Neuronal stem cell (in vitro differentiated cells): ENCODE measurements at regions not wholly inside any gene's neighbourhood (a gene's known extent, or its start where the extent isn't known, plus 50 kb on each side); places are given as distances from the start of the nearest gene placed in this dataset.
A peak's percentile ranks its signal among the peaks of the same experiment; 100 is the strongest.

ENCODE experiments used
- DNase-seq: peaks from one replicate; pipeline ENCODE4 v3.0.0-alpha.2; 2013; ENCODE audit warnings: low spot score
- H2AFZ ChIP-seq: one replicate; pipeline ENCODE4 v1.6.1; 2013; ENCODE audit warnings: mild to moderate bottlenecking, low read length, inconsistent platforms
- H2AK5ac ChIP-seq: 2 replicates; pipeline ENCODE4 v1.6.1; 2013; ENCODE audit warnings: low read depth, mild to moderate bottlenecking, inconsistent platforms, low read length, moderate library complexity, mixed read lengths
- H2BK120ac ChIP-seq: 2 replicates; pipeline ENCODE4 v1.6.1; 2013; ENCODE audit warnings: low read depth, mild to moderate bottlenecking, inconsistent platforms, low read length, moderate library complexity, mixed read lengths
- H2BK12ac ChIP-seq: one replicate; pipeline ENCODE4 v1.6.1; 2013; ENCODE audit warnings: low read length, inconsistent platforms
- H2BK15ac ChIP-seq: 2 replicates; pipeline ENCODE4 v1.6.1; 2013; ENCODE audit warnings: mild to moderate bottlenecking, low read length, inconsistent platforms, mixed read lengths
- H2BK5ac ChIP-seq: one replicate; pipeline ENCODE4 v1.6.1; 2013; ENCODE audit warnings: inconsistent platforms, mild to moderate bottlenecking, low read length, moderate library complexity
- H3K14ac ChIP-seq: one replicate; pipeline ENCODE4 v1.6.1; 2013; ENCODE audit warnings: low read length, inconsistent platforms
- H3K18ac ChIP-seq: 2 replicates; pipeline ENCODE4 v1.6.1; 2013; ENCODE audit warnings: low read length, inconsistent platforms
- H3K23ac ChIP-seq: 2 replicates; pipeline ENCODE4 v1.6.1; 2013; ENCODE audit warnings: low read depth, mild to moderate bottlenecking, mixed read lengths, low read length, inconsistent platforms; ENCODE audit not compliant: poor library complexity
- H3K27ac ChIP-seq: replicated peaks from 3 replicates; pipeline ENCODE4 v1.5.1; 2013; ENCODE audit warnings: low read length, inconsistent platforms
- H3K27me3 ChIP-seq, 3 experiments: 2 replicates each; pipeline ENCODE4 v1.6.1; 2013; ENCODE audit warnings: low read length in 3 of 3, mild to moderate bottlenecking in 2 of 3, inconsistent platforms in 1 of 3, low read depth in 1 of 3, mixed read lengths in 1 of 3, moderate library complexity in 1 of 3; ENCODE audit not compliant: control insufficient read depth in 3 of 3, insufficient read depth in 3 of 3
- H3K36me3 ChIP-seq, 2 donors: replicated peaks in 1 of 2; 2 replicates each; pipeline ENCODE4 v1.6.1; 2013; ENCODE audit warnings: low read length in 2 of 2; ENCODE audit not compliant: control insufficient read depth in 2 of 2, insufficient read depth in 2 of 2
- H3K4ac ChIP-seq: 2 replicates; pipeline ENCODE4 v1.6.1; 2013; ENCODE audit warnings: inconsistent platforms, mild to moderate bottlenecking, low read length, moderate library complexity
- H3K4me1 ChIP-seq, 2 donors: 1 replicate in 1 of 2; 2 replicates in 1 of 2; pipeline ENCODE4 v1.6.1; 2013; ENCODE audit warnings: low read length in 2 of 2, low read depth in 1 of 2; ENCODE audit not compliant: control insufficient read depth in 2 of 2, insufficient read depth in 1 of 2
- H3K4me2 ChIP-seq: one replicate; pipeline ENCODE4 v1.6.1; 2013; ENCODE audit warnings: mild to moderate bottlenecking, low read length, inconsistent platforms; ENCODE audit not compliant: insufficient read depth, poor library complexity, severe bottlenecking
- H3K4me3 ChIP-seq, 2 donors: 2 replicates each; pipeline ENCODE4 v1.5.1; 2013; ENCODE audit warnings: low read length in 2 of 2, mild to moderate bottlenecking in 2 of 2, inconsistent platforms in 1 of 2, moderate library complexity in 1 of 2
- H3K79me1 ChIP-seq: one replicate; pipeline ENCODE4 v1.6.1; 2013; ENCODE audit warnings: low read depth, mild to moderate bottlenecking, inconsistent platforms, low read length, moderate library complexity
- H3K9ac ChIP-seq: one replicate; pipeline ENCODE4 v1.6.1; 2013; ENCODE audit warnings: mild to moderate bottlenecking, low read depth, low read length, inconsistent platforms; ENCODE audit not compliant: poor library complexity
- H3K9me3 ChIP-seq, 2 donors: replicated peaks in 1 of 2; 2 replicates each; pipeline versions ENCODE3 to v1.6.1; 2013; ENCODE audit warnings: low read length in 2 of 2, mild to moderate bottlenecking in 2 of 2, inconsistent platforms in 1 of 2, low read depth in 1 of 2, mixed read lengths in 1 of 2, moderate library complexity in 1 of 2; ENCODE audit not compliant: control insufficient read depth in 2 of 2, insufficient read depth in 1 of 2
- H4K8ac ChIP-seq: one replicate; pipeline ENCODE4 v1.6.1; 2013; ENCODE audit warnings: low read depth, mild to moderate bottlenecking, inconsistent platforms, low read length, moderate library complexity
- H4K91ac ChIP-seq: one replicate; pipeline ENCODE4 v1.6.1; 2013; ENCODE audit warnings: low read length, low read depth, mild to moderate bottlenecking, inconsistent platforms; ENCODE audit not compliant: poor library complexity
- WGBS, 2 donors: extraction: QIAGEN DNeasy Blood & Tissue Kit; methylation state at CpG; one replicate each; pipeline ENCODE4 v1.1.7; 2013; ENCODE audit warnings: missing lambda C conversion rate in 2 of 2, mixed read lengths in 1 of 2; ENCODE audit not compliant: insufficient read length in 2 of 2, insufficient replicate concordance in 1 of 2; ENCODE audit errors: extremely low coverage in 2 of 2; 5-methylcytosine and 5-hydroxymethylcytosine counted together

DNA sequence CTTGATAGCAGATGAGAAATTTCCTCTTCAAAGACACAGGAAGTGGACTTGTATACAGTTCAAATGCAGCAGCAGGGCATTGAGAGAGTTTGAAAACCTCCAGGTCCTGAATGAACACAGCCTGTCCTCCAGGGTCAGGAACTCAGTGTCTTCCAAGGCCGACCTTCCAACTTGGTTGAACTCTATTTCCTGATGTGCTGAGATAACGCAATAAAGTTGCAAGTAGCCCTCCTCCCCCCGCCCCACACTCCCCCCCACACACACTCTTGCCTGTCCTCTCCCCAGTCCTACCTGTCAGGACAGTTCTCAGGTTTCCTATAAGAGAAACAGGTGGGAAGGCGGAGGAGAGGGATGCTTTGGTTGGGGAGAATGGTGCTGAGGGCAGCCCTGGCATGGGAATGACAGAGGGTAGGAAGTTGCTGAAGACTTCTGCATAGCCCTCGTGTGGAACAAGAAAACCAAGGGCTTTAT, 90.0 kb downstream of the CCDC71L start:
- no peak overlapping the region for H2BK12ac ChIP-seq
- no peak overlapping the region for H4K91ac ChIP-seq
- peaks cover 0 to 5% (median 0%) of the 10 kb centered on the region in 3 experiments for H3K27me3 ChIP-seq
- no peak overlapping the region for H3K18ac ChIP-seq
- no peak overlapping the region for H2AK5ac ChIP-seq
- no peaks in the 10 kb centered on the region for H3K36me3 ChIP-seq
- H4K8ac ChIP-seq: no peak overlapping the region
- no peak overlapping the region for H3K4me2 ChIP-seq
- H3K79me1 ChIP-seq: no peaks in the 10 kb centered on the region
- WGBS, 2 donors: no CpG with 5 or more reads among the region's 5 CpGs
- H2BK15ac ChIP-seq: no peak overlapping the region
- H3K27ac ChIP-seq: no peak overlapping the region
- H2BK5ac ChIP-seq: no peak overlapping the region
- no peak overlapping the region for H3K4ac ChIP-seq
- H3K9ac ChIP-seq: no peak overlapping the region
- H3K23ac ChIP-seq: no peak overlapping the region
- DNase-seq: no peak
- no peak overlapping the region for H3K14ac ChIP-seq
- no peak overlapping the region for H3K4me3 ChIP-seq
- H3K4me1 ChIP-seq: peaks cover 0 to 7% of the 10 kb centered on the region in 2 donors
- no peak overlapping the region for H2AFZ ChIP-seq
- H2BK120ac ChIP-seq: no peak overlapping the region
- no peaks in the 10 kb centered on the region for H3K9me3 ChIP-seq

DNA sequence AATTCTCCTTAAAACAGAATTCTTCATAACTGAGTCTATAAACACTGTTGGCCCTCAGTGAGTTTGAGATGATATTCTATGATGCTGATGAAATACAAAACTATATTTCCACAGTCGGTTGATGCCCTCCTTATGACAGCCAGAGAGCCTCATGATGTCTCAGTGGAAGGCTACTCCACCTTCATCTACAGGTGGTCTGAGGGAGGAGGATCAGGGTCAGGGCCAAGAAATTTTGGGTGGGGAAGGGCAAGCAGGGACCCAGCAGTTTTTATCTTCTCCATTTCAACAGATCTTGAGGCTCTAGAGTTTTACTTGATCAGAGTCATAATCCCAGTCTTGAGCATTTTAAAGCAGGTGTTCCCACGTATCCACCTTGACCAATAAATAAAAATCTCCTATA, 90.8 kb downstream of the CCDC71L start:
- Histone ChIP-seq H3K23ac (no peak overlapping the region), H3K79me1 (no peaks in the 10 kb centered on the region), H2AFZ (no peak overlapping the region), H3K18ac (no peak overlapping the region), H3K4me3 (no peak overlapping the region), H3K9ac (no peak overlapping the region), H2AK5ac (no peak overlapping the region), H2BK15ac (no peak overlapping the region), H3K4me1 (peaks cover 0 to 7% of the 10 kb centered on the region in 2 donors), H2BK120ac (no peak overlapping the region), H3K4ac (no peak overlapping the region), H3K27me3 (no peaks in the 10 kb centered on the region), H2BK5ac (no peak overlapping the region), H2BK12ac (no peak overlapping the region), H3K14ac (no peak overlapping the region), H4K8ac (no peak overlapping the region), H3K36me3 (no peaks in the 10 kb centered on the region), H3K4me2 (no peak overlapping the region), H4K91ac (no peak overlapping the region), H3K27ac (no peak overlapping the region), H3K9me3 (no peaks in the 10 kb centered on the region)
- DNase-seq: no peak
- no CpG with 5 or more reads among the region's 2 CpGs for WGBS, 2 donors

DNA sequence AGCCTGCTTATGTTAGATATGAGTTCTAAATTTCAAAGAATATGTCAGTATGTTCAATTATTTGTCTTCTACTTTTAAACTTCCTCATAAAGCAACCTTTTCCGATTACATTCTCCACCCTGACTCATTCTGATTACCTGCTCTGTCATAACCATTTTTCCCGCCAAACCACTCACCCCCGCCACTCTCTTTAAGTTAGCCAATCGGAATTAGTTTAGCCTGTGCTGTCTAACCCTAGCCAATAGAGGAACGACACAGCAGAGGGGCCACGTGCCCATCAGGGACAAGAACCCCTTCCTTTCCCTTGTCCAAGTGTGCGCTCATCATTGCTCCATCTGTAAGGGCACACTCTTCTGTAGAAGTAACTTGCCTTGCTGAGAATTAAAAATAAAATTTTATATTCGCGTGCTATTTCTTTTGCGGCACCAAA, 91.4 kb downstream of the CCDC71L start:
- Histone ChIP-seq H2BK120ac (no peak overlapping the region), H3K18ac (no peak overlapping the region), H2BK15ac (no peak overlapping the region), H3K4me2 (no peak overlapping the region), H2AK5ac (no peak overlapping the region), H3K14ac (no peak overlapping the region), H3K27ac (no peak overlapping the region), H2AFZ (no peak overlapping the region), H3K4ac (no peak overlapping the region), H4K8ac (peak overlapping the region; percentile 26), H4K91ac (no peak overlapping the region), H3K9ac (no peak overlapping the region), H2BK12ac (no peak overlapping the region), H2BK5ac (no peak overlapping the region), H3K9me3 (no peaks in the 10 kb centered on the region), H3K4me3 (no peak overlapping the region), H3K4me1 (peaks cover 0 to 7% of the 10 kb centered on the region in 2 donors), H3K79me1 (no peaks in the 10 kb centered on the region), H3K36me3 (no peaks in the 10 kb centered on the region), H3K23ac (no peak overlapping the region), H3K27me3 (no peaks in the 10 kb centered on the region)
- no peak for DNase-seq
- WGBS, 2 donors: no CpG with 5 or more reads among the region's 10 CpGs

DNA sequence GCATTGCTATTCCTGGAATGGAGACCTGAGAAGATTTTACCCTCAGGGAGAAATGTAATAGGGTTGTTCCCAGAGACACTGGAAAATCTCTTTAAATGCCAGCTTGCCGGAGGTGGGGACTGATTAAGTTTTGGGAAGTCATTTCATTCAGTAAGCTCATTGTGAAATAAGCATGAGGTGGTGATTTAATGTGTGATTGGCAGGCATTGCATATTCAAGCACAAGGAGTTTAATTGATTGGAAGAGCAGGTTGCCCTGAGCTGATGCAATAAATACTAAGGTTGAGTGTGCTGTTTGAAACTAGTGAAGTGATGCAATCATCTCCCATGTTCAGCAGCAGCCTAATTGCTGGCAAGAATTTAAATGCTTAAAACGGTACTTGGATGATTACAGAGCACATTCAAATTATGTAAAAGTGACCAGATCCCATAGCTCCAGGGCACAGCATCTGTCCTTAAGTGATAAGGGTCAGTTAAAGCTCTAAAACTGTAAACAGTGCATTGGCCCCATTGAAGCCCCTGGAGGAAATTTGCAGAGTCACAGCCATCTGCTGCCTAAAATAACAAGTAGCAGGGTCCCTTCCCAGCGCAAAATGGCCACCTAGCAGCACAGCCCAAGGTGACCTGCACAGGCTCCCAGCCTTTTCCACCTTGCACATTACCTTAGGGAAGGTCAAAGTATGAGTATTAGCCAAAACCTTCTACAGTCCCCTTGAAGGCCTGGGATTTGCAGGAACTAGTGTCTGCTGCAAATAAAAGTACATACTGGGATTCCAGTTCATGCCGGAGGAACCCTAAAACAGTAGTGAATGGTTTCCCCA, 92.1 kb downstream of the CCDC71L start:
- H3K27me3 ChIP-seq: no peaks in the 10 kb centered on the region
- H3K4ac ChIP-seq: no peak overlapping the region
- no peak overlapping the region for H2BK15ac ChIP-seq
- H3K18ac ChIP-seq: no peak overlapping the region
- H2AFZ ChIP-seq: peak overlapping the region; percentile 16
- no peak overlapping the region for H3K9ac ChIP-seq
- no peaks in the 10 kb centered on the region for H3K79me1 ChIP-seq
- no peaks in the 10 kb centered on the region for H3K36me3 ChIP-seq
- no peak overlapping the region for H2BK5ac ChIP-seq
- no peak overlapping the region for H3K23ac ChIP-seq
- H2BK120ac ChIP-seq: no peak overlapping the region
- WGBS, 2 donors: no CpG with 5 or more reads among the region's 4 CpGs
- H4K8ac ChIP-seq: no peak overlapping the region
- H2BK12ac ChIP-seq: no peak overlapping the region
- H2AK5ac ChIP-seq: no peak overlapping the region
- no peak overlapping the region for H4K91ac ChIP-seq
- no peak overlapping the region for H3K27ac ChIP-seq
- peaks cover 0 to 7% of the 10 kb centered on the region in 2 donors for H3K4me1 ChIP-seq
- H3K4me3 ChIP-seq: no peak overlapping the region
- H3K4me2 ChIP-seq: no peak overlapping the region
- no peaks in the 10 kb centered on the region for H3K9me3 ChIP-seq
- DNase-seq: no peak
- H3K14ac ChIP-seq: no peak overlapping the region
